H7 (cell line): ENCODE measurements at regions not wholly inside any gene's neighbourhood (a gene's known extent, or its start where the extent isn't known, plus 50 kb on each side); places are given as distances from the start of the nearest gene placed in this dataset.
A peak's percentile ranks its signal among the peaks of the same experiment; 100 is the strongest.

Experiments
- DNase-seq: peaks from one replicate; pipeline ENCODE4 v3.0.0; 2012
- H3K27me3 ChIP-seq: 2 replicates; pipeline ENCODE4 v1.6.0; 2011; ENCODE audit warnings: mild to moderate bottlenecking, low read length; ENCODE audit not compliant: control insufficient read depth, insufficient read depth
- H3K36me3 ChIP-seq: replicated peaks from 2 replicates; pipeline ENCODE4 v1.5.1; 2011; ENCODE audit warnings: low read length; ENCODE audit not compliant: control insufficient read depth, insufficient read depth
- H3K4me3 ChIP-seq: 2 replicates; pipeline ENCODE4 v1.5.1; 2011; ENCODE audit warnings: low read depth, mild to moderate bottlenecking, control low read depth, low read length, moderate library complexity; ENCODE audit not compliant: insufficient read depth

- no peaks in the 10 kb centered on the region for H3K27me3 ChIP-seq
- DNase-seq = no peak
Observed at GRCh38 chrX:21126661-21127060, 247.6 kb upstream of the CNKSR2 start.

GRCh38 chrX:21131346-21131745 is 242.9 kb upstream of the CNKSR2 start:
- no peak for DNase-seq
- H3K4me3 ChIP-seq = no peak overlapping the region

More at GRCh38 chrX:21126661-21127060, 247.6 kb upstream of the CNKSR2 start:
- Histone ChIP-seq H3K36me3 (no peaks in the 10 kb centered on the region), H3K4me3 (no peak overlapping the region)

GRCh38 chrX:21131786-21132185 is 242.4 kb upstream of the CNKSR2 start:
- Histone ChIP-seq H3K4me3 (no peak overlapping the region), H3K36me3 (no peaks in the 10 kb centered on the region), H3K27me3 (no peaks in the 10 kb centered on the region)
- no peak for DNase-seq

More at GRCh38 chrX:21131346-21131745, 242.9 kb upstream of the CNKSR2 start:
- Histone ChIP-seq H3K27me3 (no peaks in the 10 kb centered on the region), H3K36me3 (no peaks in the 10 kb centered on the region)

GRCh38 chrX:21132686-21133393 is 241.4 kb upstream of the CNKSR2 start:
- Histone ChIP-seq H3K4me3 (no peak overlapping the region), H3K27me3 (no peaks in the 10 kb centered on the region), H3K36me3 (no peaks in the 10 kb centered on the region)
- no peak for DNase-seq

- no peak for DNase-seq
- Histone ChIP-seq H3K36me3 (no peaks in the 10 kb centered on the region), H3K27me3 (no peaks in the 10 kb centered on the region), H3K4me3 (no peak overlapping the region)
Observed at GRCh38 chrX:21150208-21150607, 224.0 kb upstream of the CNKSR2 start.

- no peak for DNase-seq
- H3K27me3 ChIP-seq = no peaks in the 10 kb centered on the region
Observed at GRCh38 chrX:21151051-21151450, 223.2 kb upstream of the CNKSR2 start.

GRCh38 chrX:21153033-21153432 is 221.2 kb upstream of the CNKSR2 start:
- no peak overlapping the region for H3K4me3 ChIP-seq
- H3K36me3 ChIP-seq = no peaks in the 10 kb centered on the region
- no peak for DNase-seq
- no peaks in the 10 kb centered on the region for H3K27me3 ChIP-seq

More at GRCh38 chrX:21151051-21151450, 223.2 kb upstream of the CNKSR2 start:
- Histone ChIP-seq H3K4me3 (no peak overlapping the region), H3K36me3 (no peaks in the 10 kb centered on the region)

- H3K4me3 ChIP-seq = no peak overlapping the region
- DNase-seq = peak; percentile 9
- no peaks in the 10 kb centered on the region for H3K27me3 ChIP-seq
- H3K36me3 ChIP-seq = no peaks in the 10 kb centered on the region
Observed at GRCh38 chrX:21153503-21153902, 220.7 kb upstream of the CNKSR2 start.

- Histone ChIP-seq H3K27me3 (no peaks in the 10 kb centered on the region), H3K4me3 (no peak overlapping the region), H3K36me3 (no peaks in the 10 kb centered on the region)
- DNase-seq = no peak
Observed at GRCh38 chrX:21155916-21156315, 218.3 kb upstream of the CNKSR2 start.

GRCh38 chrX:21156632-21157031 is 217.6 kb upstream of the CNKSR2 start:
- no peak overlapping the region for H3K4me3 ChIP-seq
- DNase-seq = no peak
- H3K36me3 ChIP-seq = no peaks in the 10 kb centered on the region
- H3K27me3 ChIP-seq = no peaks in the 10 kb centered on the region

- Histone ChIP-seq H3K27me3 (no peaks in the 10 kb centered on the region), H3K36me3 (no peaks in the 10 kb centered on the region), H3K4me3 (no peak overlapping the region)
- DNase-seq = peak; percentile 2
Observed at GRCh38 chrX:21158678-21159077, 215.5 kb upstream of the CNKSR2 start.

GRCh38 chrX:21166272-21166982 is 207.8 kb upstream of the CNKSR2 start:
- no peak overlapping the region for H3K4me3 ChIP-seq
- DNase-seq = peak; percentile 6

GRCh38 chrX:21167011-21167410 is 207.2 kb upstream of the CNKSR2 start:
- H3K4me3 ChIP-seq = no peak overlapping the region
- H3K36me3 ChIP-seq = no peaks in the 10 kb centered on the region
- no peak for DNase-seq
- H3K27me3 ChIP-seq = no peaks in the 10 kb centered on the region

More at GRCh38 chrX:21166272-21166982, 207.8 kb upstream of the CNKSR2 start:
- Histone ChIP-seq H3K27me3 (no peaks in the 10 kb centered on the region), H3K36me3 (no peaks in the 10 kb centered on the region)

GRCh38 chrX:21167494-21167893 is 206.7 kb upstream of the CNKSR2 start:
- H3K27me3 ChIP-seq = no peaks in the 10 kb centered on the region
- DNase-seq = no peak
- no peak overlapping the region for H3K4me3 ChIP-seq

GRCh38 chrX:21168401-21169160 is 205.6 kb upstream of the CNKSR2 start:
- no peaks in the 10 kb centered on the region for H3K36me3 ChIP-seq
- no peak for DNase-seq
- H3K27me3 ChIP-seq = no peaks in the 10 kb centered on the region
- H3K4me3 ChIP-seq = no peak overlapping the region

More at GRCh38 chrX:21167494-21167893, 206.7 kb upstream of the CNKSR2 start:
- no peaks in the 10 kb centered on the region for H3K36me3 ChIP-seq
